Ishikawa (cell line): ENCODE measurements at regions not wholly inside any gene's neighbourhood (a gene's known extent, or its start where the extent isn't known, plus 50 kb on each side); places are given as distances from the start of the nearest gene placed in this dataset.

Experiments used
- CEBPB ChIP-seq: IDR thresholded peaks from 2 replicates; pipeline ENCODE4 v1.6.1; 2012
- CREB1 ChIP-seq: IDR thresholded peaks from 2 replicates; pipeline ENCODE4 v1.6.1; 2012; ENCODE audit warnings: low read depth
- EGR1 ChIP-seq: IDR thresholded peaks from 2 replicates; pipeline ENCODE4 v1.6.1; 2012
- EP300 ChIP-seq: IDR thresholded peaks from 2 replicates; pipeline ENCODE4 v1.6.1; 2012; ENCODE audit warnings: borderline replicate concordance
- FOXM1 ChIP-seq: IDR thresholded peaks from 2 replicates; pipeline ENCODE4 v1.6.1; 2012; ENCODE audit warnings: low read depth, borderline replicate concordance
- NFIC ChIP-seq: IDR thresholded peaks from 2 replicates; pipeline ENCODE4 v1.6.1; 2012
- RAD21 ChIP-seq: IDR thresholded peaks from 2 replicates; pipeline ENCODE4 v1.6.1; 2012; ENCODE audit warnings: low read depth
- TAF1 ChIP-seq: IDR thresholded peaks from 2 replicates; pipeline ENCODE4 v1.6.1; 2012; ENCODE audit warnings: low read depth, mild to moderate bottlenecking
- TCF12 ChIP-seq: IDR thresholded peaks from 2 replicates; pipeline ENCODE4 v1.6.1; 2012; ENCODE audit warnings: low read depth
- TEAD4 ChIP-seq: IDR thresholded peaks from 2 replicates; pipeline ENCODE4 v1.6.1; 2012
- YY1 ChIP-seq: IDR thresholded peaks from 2 replicates; pipeline ENCODE4 v1.6.1; 2012; ENCODE audit warnings: low read depth
- ZBTB7A ChIP-seq: IDR thresholded peaks from 2 replicates; pipeline ENCODE4 v1.6.1; 2012; ENCODE audit warnings: low read depth
- TF ChIP-seq, protein P1 (sequence below): IDR thresholded peaks from 2 replicates; pipeline ENCODE4 v1.6.1; 2012
- TF ChIP-seq, protein P2 (sequence below): IDR thresholded peaks from 2 replicates; pipeline ENCODE4 v1.6.1; 2012
- TF ChIP-seq, protein P3 (sequence below): IDR thresholded peaks from 2 replicates; pipeline ENCODE4 v1.6.1; 2012; ENCODE audit warnings: low read depth, mild to moderate bottlenecking

- TF ChIP-seq, protein P1, sequence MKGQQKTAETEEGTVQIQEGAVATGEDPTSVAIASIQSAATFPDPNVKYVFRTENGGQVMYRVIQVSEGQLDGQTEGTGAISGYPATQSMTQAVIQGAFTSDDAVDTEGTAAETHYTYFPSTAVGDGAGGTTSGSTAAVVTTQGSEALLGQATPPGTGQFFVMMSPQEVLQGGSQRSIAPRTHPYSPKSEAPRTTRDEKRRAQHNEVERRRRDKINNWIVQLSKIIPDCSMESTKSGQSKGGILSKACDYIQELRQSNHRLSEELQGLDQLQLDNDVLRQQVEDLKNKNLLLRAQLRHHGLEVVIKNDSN: no peak
- no peak for TF ChIP-seq YY1
- TF ChIP-seq RAD21: no peak
- no peak for TF ChIP-seq EGR1
- no peak for TF ChIP-seq TAF1
- no peak for TF ChIP-seq EP300
- no peak for TF ChIP-seq NFIC
- TF ChIP-seq TEAD4: no peak
- TF ChIP-seq, protein P2, sequence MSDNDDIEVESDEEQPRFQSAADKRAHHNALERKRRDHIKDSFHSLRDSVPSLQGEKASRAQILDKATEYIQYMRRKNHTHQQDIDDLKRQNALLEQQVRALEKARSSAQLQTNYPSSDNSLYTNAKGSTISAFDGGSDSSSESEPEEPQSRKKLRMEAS: no peak
- TF ChIP-seq FOXM1: no peak
- no peak for TF ChIP-seq CREB1
- TF ChIP-seq TCF12: no peak
- TF ChIP-seq ZBTB7A: no peak
- TF ChIP-seq CEBPB: no peak
These were observed 945.0 kb downstream of the BRD1 start for GRCh38 chr22:48882636-48883200.

DNA sequence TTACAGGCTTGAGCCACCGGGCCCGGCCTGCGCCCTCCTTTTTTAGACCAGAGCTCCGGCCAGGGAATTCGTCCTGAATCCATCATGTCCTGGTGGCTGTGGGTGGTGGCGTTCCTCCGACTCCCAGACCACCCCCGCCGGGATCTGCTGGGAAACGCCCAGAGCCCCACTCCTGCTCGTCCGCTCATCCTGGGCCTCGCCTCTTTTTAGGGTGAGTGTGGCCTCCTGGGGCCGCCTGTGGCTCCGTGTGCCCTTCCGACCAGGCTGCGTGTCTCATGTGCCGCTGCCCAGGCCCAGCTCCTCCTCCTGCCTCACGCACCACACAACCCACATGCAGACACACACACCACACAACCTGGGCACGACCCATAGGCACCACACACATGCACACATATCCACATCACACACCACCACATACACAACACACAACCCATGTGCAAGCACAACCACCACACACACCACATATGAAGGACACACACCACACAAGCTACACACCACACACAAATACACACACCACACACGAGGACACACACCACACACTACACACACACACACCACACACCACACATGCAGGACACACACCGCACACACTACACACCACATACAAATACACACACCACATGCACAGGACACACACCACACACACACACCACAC lies 946.2 kb downstream of the BRD1 start:
- TF ChIP-seq YY1: no peak
- no peak for TF ChIP-seq TAF1

GRCh38 chr22:48880749-48881148 lies 946.9 kb downstream of the BRD1 start:
- TF ChIP-seq ZBTB7A (no peak), EGR1 (no peak), TEAD4 (no peak), CREB1 (no peak)
- TF ChIP-seq, protein P2: no peak

- TF ChIP-seq ZBTB7A: no peak
- no peak for TF ChIP-seq TCF12
- TF ChIP-seq CEBPB: no peak
- TF ChIP-seq, protein P2: no peak
- no peak for TF ChIP-seq CREB1
- TF ChIP-seq YY1: no peak
- no peak for TF ChIP-seq RAD21
- TF ChIP-seq, protein P1: no peak
- TF ChIP-seq NFIC: no peak
These were observed 950.7 kb downstream of the BRD1 start for GRCh38 chr22:48876951-48877350.

DNA sequence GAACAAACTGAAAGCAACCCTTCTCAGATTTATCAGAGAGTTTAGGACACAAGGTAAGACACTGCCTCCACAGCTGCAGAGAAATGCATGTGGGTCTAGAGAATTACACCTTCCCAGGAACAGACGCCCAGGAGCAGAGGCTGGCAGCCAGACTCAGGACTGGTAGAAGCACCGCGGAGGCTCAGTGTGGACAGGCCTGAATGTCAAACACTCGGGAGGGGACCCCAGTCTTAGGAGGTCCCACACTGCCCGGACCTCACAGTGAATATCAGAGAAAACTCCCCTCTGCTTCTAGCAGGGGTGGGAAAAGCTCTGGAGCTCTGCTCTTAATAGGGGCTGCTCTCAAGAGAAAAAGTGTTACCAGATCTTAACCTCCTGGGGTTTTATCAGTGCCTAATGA lies 952.7 kb downstream of the BRD1 start:
- TF ChIP-seq YY1 (no peak), EP300 (no peak), TEAD4 (no peak), CEBPB (no peak), ZBTB7A (no peak), EGR1 (no peak), TAF1 (no peak), CREB1 (no peak), FOXM1 (no peak), TCF12 (no peak), NFIC (no peak), RAD21 (no peak)
- TF ChIP-seq, protein P1: no peak
- TF ChIP-seq, protein P3, sequence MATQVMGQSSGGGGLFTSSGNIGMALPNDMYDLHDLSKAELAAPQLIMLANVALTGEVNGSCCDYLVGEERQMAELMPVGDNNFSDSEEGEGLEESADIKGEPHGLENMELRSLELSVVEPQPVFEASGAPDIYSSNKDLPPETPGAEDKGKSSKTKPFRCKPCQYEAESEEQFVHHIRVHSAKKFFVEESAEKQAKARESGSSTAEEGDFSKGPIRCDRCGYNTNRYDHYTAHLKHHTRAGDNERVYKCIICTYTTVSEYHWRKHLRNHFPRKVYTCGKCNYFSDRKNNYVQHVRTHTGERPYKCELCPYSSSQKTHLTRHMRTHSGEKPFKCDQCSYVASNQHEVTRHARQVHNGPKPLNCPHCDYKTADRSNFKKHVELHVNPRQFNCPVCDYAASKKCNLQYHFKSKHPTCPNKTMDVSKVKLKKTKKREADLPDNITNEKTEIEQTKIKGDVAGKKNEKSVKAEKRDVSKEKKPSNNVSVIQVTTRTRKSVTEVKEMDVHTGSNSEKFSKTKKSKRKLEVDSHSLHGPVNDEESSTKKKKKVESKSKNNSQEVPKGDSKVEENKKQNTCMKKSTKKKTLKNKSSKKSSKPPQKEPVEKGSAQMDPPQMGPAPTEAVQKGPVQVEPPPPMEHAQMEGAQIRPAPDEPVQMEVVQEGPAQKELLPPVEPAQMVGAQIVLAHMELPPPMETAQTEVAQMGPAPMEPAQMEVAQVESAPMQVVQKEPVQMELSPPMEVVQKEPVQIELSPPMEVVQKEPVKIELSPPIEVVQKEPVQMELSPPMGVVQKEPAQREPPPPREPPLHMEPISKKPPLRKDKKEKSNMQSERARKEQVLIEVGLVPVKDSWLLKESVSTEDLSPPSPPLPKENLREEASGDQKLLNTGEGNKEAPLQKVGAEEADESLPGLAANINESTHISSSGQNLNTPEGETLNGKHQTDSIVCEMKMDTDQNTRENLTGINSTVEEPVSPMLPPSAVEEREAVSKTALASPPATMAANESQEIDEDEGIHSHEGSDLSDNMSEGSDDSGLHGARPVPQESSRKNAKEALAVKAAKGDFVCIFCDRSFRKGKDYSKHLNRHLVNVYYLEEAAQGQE: no peak
- TF ChIP-seq, protein P2: no peak

DNA sequence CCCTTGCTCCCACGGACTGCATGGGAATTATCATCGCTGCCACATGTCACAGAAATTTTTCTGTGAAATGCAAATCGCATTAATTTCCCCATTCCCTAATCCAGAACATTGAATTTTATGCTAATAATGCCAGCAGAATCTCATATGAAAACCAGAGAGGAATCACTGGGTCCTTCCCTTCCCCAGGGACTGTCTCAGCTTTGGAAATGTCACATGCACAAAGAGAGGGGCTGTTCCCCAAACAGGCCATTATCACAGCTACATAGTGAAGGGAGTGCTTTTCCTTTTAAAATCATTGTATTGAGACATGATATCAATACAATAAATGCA lies 954.5 kb downstream of the BRD1 start:
- TF ChIP-seq, protein P2: no peak
- TF ChIP-seq TAF1 (no peak), TCF12 (no peak), NFIC (no peak), EP300 (no peak), RAD21 (no peak), EGR1 (no peak), CREB1 (no peak), YY1 (no peak), CEBPB (no peak), FOXM1 (no peak), ZBTB7A (no peak), TEAD4 (no peak)
- TF ChIP-seq, protein P3: no peak
- TF ChIP-seq, protein P1: no peak
